Activated naive CD4-positive, alpha-beta T cell treated with Interleukin-2 at 50 U/mL for 16 hours (primary cell): ENCODE measurements at regions not wholly inside any gene's neighbourhood (a gene's known extent, or its start where the extent isn't known, plus 50 kb on each side); places are given as distances from the start of the nearest gene placed in this dataset.

ENCODE experiments used
- DNase-seq: peaks from one replicate; pipeline ENCODE4 v3.0.0-alpha.2; 2020

DNA sequence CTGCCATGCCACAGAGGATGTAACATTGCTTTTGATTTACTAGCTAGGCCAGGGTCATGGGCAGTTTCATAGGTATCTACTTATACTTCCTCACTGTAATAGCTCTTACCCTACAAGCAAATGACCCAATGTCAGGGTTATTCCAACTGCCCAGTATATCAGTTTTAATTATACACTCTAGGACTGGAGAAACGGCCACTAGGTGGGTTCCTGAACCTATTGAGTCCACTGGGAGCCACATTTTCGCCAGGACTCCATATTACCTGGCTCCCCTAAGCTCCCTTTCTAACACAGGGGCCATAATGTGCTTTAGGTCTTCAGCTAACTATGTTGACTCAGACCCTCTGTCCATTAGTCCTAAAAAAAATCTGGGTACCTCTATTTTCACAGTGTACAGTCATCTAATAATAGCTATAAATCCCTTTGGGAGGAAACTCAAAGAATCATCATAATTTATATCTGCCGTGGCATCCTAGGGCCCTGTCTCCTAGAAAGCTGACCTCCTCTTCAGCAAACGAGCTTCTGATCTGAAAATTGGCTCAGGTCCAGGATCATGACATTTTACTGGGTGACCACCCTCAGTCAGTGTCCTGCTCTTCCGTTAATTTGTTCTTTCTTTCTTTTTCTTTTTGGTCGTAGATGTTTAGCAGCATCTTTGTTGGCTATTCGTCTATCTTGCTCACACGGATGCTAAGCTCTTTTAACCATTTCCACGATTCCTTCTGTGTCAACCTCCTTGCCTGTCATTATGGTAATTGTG, 244.3 kb downstream of the FAM76B start:
- DNase-seq = no peak

DNA sequence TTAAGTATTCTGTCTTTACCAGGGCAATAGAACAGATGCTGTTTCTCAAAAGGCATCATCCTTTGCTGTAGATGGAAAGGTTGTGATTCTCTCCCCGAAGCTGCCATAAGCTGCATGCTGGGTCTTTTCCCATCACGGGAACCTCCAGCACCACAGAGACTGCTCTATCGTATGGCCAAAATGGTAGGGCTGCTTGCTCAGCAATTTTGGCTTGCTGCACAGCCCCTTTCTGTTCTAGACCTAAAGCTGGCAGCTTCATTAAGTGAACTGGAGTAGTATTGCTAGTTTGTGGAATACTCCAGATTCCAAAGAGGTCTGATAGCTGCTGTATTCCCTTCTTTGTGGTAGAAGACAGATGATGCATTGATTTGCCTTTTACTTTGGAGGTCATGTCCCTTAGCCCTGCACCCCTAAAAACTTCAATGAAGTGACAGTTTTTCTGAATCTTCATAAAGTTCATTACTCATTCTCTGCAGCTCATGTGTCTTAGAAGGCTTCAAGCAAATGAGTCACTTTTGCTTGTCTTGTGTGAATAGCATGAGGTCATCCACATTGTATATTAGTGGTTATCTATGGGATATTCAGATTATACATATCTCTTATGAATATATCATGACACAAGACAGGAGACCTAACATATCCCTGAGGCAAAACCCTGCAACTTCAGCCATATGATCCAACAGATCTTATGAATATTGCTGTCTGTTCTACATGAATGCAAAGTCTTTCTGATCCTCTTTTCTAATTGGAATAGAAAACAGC, 245.3 kb downstream of the FAM76B start:
- no peak for DNase-seq

DNA sequence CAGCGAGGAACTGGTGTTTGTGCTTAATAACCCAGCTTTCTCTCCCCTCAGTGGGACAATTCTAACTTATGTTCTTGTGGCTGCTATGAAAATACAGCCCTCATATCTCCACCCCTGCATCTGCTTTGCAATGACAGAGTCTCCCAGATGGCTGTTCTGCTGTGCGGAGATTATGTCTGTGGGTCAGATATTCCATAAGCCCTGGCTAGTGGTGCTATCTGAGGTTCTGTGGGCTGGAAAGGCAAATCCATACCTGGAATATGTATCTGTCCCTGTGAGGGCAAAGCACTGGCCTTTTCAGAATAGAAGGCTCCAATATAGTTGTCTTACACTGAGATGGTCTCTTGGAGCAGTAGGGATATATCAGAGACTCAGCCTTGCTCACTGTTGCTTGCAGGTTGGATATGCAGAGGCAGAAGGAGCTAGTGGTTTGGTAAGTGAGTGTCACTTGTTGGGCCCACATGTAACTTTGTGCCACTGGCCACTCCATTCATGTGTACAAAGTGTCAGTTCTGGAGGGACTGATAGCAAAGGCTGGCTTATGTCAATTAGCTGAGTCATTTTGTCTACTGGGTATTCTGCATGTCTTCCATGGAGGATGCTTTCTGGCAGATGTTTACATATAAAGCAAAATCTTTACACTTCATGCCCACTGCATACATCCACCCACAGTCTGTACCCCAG, 246.6 kb downstream of the FAM76B start:
- no peak for DNase-seq

DNA sequence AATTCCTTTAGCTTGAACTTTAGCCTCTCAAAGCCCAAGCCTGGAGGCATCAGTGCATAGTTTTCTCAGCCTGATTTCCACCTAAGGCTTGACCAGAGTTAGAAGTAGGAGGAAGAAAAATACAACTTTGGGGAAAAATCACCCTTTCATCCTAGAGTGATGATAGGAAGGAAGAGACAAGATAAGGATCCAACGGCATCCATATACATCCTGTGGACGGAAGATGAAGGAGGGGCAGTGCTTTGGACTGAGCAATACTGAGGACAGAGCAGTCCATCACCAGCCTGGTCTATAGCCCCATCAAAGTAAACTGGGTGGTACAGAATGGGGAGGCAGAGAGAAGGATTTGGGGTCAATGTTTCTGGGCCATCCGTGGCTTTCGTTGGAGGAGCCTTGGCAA, 247.9 kb downstream of the FAM76B start:
- DNase-seq = no peak

DNA sequence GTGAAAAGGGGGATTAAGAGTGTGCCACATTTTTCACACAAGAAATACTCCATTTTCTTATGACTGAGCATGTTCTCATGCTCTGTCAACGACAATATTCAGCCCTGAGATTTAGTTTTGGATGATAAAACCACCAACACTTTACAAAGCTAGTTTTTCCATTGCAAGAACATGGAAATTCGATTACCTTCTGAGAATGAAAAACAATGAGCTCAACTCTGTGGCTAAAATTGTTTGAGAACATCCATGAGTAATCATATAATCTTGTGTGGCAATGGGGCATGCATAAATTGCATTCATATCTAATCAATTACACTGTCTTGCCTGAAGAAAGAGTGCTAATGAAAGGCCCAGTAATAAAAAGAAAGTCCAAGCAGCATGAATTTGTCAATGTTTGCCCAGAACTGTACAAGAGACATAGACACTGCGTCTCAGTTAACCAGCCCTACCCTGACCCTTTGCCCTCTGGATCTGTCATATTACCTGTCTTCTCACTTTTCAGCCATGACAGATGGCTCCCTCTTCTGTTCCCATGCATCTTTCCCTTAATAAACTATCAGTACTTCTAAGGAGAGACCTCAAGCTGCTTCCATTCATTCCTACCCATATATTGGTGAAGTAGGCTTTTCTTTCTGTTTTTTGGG, 253.4 kb downstream of the FAM76B start:
- no peak for DNase-seq

DNA sequence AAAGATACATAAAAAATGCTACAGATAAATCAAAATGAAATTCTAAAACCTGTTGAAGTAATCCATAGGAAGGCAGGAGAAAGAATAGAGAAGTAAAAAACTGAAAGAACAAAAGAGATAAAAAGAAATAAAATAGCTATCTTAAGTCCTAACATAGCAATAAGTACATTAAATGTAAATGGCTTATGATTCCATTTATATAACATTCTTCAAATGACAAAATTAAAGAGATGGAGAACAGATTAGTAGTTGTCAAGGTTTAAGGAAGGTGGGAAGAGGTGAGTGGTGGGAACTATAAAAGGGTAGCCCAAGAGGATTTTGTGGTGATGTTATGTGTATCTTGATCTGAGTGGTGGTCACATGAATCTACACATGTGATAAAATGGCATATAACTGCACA, 254.8 kb downstream of the FAM76B start:
- no peak for DNase-seq

DNA sequence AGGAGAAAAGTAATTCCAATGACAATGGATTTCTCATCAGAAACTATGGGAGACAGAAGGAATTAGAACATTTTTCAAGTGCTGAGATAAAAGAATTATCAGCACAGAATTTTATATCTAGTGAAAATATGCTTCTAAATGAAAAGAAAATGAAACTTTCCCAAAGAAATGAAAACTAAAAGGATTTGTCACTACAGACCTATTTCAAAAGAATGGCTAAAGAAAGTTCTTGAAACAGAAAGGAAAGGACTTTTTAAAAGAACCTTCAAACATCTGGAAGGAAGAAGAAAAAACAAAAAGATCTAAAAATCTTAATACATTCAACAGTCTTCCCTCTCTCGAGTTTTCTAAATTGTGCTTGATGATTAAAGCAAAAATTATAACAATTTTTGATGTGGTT, 255.4 kb downstream of the FAM76B start:
- no peak for DNase-seq

DNA sequence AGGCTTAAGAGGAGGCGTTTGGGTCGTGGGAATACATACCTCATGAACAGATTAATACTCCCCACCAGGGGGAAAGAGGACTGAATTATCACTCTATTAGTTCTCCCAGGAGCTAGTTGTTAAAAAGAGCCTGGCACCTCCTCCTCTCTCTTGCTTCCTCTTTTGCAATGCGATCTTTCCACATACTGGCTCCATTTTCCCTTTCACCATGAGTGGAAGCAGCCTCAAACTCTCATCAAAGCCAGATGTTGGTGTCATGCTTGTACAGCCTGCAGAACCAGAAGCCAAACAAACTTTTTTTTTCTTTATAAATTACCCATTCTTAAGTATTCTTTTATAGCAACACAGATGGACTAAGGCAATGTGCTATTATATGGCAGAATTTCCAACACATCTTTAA, 258.5 kb downstream of the FAM76B start:
- no peak for DNase-seq

DNA sequence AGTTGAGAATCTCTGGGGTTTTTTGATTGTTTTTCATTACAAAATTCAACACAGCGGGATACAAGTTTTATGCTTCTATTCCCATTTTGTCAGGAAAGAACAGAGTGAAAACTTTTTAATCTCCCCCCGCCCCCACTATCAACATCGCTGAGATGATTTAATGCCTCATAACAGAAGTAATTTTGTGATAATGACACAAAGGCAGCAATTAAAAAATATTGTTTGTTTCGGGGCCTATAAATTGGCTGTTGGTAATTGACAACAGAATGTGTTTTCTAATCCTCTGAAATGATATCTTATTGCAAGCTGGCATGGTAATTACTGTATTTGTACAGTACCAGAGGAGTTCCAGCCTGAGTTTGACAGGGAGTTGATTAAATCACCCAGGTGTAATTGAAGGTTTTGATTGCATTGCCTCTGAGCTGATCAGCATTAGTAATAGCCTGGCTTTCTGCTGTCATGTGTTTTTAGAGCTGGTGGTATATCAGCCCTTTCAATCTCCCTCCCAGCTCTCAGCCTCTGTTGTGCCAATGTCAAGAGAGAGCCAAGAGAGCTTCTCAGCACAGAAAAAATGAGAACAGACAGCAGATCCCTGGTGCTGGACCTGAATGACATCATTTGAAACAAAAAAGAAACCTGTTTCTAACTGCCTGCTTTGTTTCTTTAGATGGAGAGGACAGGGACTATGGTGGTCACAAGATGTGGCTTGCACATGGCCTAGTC, 265.1 kb downstream of the FAM76B start:
- DNase-seq = no peak

DNA sequence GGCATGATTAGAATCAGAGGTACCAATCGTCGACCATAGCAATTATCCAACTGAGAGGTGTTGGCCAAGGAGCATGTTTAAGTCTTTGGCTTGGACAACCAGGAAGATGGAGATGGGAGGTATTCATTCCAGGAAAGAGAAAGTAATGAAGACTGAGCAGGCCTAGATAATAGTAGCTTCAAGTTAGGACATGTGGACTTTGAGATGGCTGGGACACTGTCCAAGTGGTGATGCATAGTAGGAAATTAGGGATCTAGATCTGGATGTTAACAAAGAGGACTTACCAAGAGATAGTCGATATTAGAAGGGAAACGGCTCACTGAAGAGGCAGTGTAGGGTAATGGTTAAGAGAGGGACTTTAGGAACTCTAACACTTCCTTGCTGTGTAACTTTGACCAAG, 266.7 kb downstream of the FAM76B start:
- no peak for DNase-seq

DNA sequence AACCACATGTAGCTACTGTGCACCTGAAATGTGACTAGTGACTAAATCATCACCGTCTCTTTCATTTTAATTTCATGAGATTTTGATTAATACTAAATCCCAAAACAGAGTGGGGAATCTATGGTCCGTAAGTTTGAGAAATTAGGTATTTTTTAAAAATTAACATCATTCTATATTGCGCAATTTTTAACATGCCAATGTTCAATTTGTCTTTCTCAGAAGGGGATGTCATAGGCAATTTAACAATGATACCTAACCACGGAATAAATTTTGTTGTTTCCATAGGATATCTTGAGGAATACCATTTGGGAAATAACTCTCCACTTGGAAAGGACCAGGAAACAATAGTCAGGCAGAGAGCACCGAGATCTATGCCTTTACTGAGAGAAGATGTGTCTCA, 267.7 kb downstream of the FAM76B start:
- no peak for DNase-seq

DNA sequence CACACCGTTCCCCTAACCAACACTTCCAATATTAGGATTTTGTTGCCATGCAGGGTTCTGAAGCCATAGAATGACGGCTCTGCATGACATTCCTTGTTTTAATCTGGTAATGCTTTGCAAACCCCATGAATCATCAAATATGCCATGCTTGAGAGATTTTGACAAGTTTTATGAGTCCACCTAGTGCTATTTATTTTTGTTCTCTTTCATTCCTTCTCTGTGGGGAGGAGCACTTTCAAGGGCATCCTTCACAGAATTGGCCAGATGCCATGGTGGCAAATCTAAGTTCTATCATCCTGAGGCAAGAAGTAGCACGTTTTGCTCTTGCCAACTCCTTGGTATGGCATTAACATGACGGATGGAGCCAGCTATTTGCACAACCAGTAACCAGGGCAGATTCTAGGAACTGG, 268.4 kb downstream of the FAM76B start:
- no peak for DNase-seq

DNA sequence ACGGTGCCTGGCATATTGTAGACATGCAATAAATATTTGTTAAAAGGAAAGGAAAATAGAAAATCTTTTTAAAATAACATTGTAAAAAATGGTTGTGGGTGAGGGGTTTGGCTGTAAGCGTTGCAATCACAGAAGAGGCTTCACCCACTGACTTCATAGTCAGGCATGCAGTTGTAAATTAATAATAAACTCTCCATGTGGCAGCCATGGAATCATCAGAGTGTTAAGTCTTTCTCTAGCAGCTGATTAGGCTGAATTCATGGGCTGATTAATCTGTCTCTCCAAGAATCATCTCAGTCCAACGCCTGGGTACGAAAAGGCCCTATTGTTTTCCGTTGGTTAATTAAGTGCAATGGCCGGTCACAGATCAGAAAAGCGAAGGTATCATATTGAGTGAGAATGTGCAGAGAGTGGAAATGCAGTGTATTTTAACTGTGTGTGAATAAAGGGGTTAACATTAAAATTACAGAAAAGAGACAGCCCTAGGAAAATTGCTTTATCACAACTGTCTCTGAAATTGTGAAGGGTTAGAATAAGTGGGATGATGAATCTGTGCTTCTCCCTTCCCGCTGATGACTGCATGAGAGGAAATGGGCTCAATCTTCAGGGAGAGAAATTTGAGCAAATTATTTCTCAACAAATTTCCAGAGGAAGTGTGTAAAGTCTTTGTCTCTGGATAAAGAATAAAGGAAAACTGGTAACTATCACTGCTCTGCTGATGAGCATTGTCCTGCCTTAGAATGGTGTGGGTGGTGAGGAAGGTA, 269.0 kb downstream of the FAM76B start:
- DNase-seq = no peak

DNA sequence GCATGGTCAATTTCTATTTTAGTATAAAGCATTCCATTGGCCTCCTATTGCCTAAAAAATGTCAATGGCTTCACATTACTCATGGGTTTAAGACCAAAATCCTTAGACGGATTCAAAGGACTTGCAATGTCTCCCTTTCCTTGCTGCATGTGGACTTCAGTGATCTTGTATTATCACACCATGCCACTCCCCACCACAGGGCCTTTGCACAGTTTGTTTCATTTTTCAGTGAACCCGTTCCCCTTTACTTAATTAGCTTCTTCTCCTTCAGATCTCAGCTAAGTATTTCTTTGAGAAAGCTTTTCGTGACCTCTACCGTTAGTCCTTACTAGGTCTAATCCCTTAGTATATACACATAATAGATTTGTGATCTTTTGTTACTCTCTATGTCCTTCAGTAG, 269.7 kb downstream of the FAM76B start:
- no peak for DNase-seq

DNA sequence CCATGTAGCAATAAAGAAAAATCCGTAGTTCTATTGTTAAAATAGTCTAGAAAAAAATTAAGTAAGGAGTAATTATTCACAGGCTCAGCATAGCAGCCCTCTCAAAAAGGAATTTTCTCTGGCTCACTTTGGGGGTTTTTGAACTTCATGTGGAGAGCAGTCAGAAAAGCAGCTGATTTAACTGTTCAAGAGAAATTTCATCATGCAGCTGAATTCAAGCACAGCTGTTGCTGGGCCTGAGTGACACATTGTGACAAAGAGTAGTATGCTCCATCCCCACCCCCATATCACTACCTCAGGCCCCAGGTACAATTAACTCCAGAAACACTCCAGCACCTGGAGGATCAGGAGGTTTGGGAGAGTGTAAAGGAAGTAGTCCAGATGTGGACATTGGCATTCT, 272.1 kb downstream of the FAM76B start:
- DNase-seq = no peak

DNA sequence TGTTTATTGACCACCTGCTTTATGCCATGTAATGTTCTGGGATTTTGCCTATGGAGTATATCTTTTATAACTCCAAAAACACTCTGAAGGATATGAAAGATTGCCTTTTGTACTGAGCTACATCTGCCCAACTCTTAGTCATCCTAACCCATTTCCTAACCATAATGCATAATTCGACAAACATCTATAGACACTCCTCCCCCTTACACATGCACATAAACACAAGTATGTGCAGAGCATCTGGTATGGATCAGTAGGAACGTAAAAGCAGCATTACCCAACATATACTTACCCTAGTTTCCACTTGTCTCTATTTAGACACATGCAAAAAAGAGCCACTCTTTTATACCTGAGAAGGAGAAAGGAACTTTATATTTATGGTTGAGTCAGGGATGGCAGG, 272.8 kb downstream of the FAM76B start:
- no peak for DNase-seq

DNA sequence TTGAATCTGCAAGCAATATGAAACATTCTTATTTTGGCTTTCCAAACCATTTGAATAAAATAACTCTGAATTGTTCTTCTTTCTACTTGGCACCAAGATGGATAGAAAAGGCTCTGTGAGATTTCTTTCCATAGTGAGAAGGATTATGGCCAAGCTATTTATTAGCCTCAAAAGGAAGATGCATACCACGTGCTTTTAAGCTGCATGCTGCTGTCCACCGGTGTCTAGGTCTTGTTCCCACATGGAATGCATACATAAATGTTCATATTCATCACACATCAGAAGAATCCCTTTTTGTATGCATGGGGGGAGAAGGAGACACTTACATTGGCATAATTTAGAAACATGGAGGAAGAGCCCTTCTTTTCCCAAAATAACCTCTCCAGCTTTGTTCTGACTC, 273.4 kb downstream of the FAM76B start:
- no peak for DNase-seq

DNA sequence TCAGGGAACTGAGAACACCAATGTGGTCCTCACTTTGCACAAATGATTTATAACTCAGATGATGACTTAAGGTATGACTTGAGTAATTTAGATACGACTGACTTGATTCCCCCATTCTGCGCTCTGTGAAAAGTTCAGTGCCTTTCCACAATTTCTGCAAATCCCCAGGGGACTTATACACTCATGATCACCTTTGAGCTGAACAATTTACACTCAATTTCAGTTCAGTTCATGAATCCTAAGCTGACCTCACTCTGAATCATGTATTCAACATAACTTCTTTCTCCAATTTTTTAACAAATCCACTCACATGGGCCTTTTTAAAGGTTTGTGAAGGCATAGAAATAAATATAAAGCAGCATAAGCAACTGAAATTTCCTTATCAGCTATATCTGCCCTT, 274.2 kb downstream of the FAM76B start:
- no peak for DNase-seq

DNA sequence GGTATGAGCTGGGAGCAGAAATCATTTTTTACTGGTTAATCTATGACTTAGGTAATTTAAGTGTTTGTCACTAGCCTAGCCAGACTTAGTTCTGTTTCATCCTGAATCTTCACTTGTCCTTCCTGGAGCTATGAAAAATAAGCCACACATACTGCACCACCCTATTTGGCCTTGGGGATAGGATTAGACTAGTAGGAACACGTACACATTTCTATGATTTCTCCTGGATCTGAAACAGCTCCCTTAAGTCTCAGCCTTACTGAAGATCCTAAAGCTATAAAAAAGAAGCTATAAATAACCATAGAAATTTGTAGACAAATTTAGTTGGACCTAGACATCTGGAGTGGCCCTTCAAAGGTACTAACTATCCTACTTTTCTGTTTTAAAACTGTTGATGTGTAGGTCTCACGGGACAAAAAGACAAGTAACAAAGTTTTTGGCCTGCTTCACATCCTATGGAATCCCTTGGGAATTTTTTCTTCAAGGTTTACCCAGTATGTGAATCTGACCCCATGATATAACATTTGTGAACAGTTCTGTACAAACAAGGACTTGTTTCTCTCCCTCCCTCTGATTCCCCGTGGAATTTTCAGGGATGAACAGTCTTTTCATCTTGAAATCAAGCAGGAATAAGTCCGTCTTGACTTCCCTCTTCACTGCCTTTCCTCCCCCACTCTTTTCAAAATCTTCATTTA, 275.0 kb downstream of the FAM76B start:
- DNase-seq = no peak

DNA sequence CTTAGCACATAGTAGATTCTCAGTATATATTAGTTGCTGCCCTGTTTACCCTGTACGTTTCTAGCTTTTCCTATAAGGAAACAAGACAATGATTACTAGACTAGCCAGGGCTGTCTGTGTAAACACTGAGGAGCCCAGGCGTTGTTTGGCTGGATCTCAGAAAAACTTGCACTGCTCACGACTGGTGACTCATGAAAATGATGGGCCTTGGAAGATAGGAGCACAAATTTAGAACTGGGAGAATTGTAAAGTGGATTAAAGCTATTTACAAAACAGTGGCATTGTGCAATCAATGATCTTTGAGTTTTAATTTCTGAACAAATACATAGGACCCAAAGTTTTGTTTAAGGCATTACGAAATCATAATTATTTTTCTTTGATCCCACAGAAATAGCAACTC, 276.9 kb downstream of the FAM76B start:
- no peak for DNase-seq

DNA sequence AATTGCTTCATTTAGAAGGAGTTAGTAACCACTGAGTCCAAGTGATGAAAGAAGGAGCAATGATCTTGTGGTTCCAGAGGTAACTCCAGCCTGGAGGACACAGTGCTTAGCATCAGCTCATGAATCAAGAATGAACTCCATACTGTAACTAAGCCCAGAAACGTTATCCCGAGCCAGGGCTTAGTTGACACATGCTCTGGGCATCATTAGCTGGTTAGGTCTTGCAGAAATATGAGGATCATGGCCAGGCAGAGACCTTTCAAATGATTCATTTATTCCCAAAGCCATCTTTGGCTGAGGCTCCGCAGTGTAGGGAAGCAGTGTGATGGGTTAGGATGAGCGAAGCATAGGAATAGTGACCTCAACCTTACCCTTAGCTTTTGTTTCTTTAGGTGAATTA, 277.4 kb downstream of the FAM76B start:
- DNase-seq = no peak
